ENCODE measurements at regions not wholly inside any gene's neighbourhood (a gene's known extent, or its start where the extent isn't known, plus 50 kb on each side); places are given as distances from the start of the nearest gene placed in this dataset.
"Not testable (repeated sequence)": the region's sequence is repeated elsewhere in the genome, so short reads cannot be mapped to it uniquely, and the experiment has no call there.

DNA sequence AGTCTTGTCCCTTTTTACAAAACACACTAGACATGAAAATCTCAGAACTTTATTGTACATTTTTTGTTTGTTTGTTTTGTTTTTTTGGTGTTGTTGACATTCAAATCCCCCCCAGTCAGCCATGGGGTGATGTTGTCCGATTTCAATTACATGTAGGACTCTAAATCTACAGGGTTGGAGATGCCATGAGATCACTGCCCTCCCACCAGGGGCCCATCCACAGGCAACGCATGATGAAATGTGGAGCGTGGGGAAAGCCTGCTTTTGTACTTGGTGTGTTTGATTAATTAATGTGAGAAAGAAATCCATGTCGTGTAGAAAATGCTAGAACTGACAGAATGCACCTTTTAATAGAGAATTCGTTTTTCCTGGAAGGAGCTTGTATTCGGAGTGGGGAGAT lies 93.2 kb downstream of the ZNF22 start:
- no peak overlapping the region for H3K4me3 ChIP-seq (ENCODE audit: control insufficient read depth in 1 of 7, extremely low read depth in 1 of 7, insufficient read depth in 4 of 7, low read depth in 2 of 7, low read length in 6 of 7)
- H3K4me1 ChIP-seq (ENCODE audit: control extremely low read depth in 1 of 4, control insufficient read depth in 4 of 4, insufficient read depth in 4 of 4, low read length in 3 of 4) = peaks cover 7 to 18% (median 13%) of the 10 kb centered on the region in 4 experiments
- DNase-seq = no peak
- WGBS (ENCODE audit: insufficient coverage) = 98% methylated on average over 5 of the region's 6 CpGs
- CTCF ChIA-PET = no interaction called here
- H3K36me3 ChIP-seq (ENCODE audit: control insufficient read depth in 4 of 4, insufficient read depth in 4 of 4, low read length in 3 of 4) = no peaks in the 10 kb centered on the region
- H3K27me3 ChIP-seq (replicated peaks in 2 of 5; ENCODE audit: control insufficient read depth in 4 of 5, insufficient read depth in 5 of 5, low read length in 4 of 5) = no peaks in the 10 kb centered on the region
- H3K9me3 ChIP-seq (ENCODE audit: control extremely low read depth in 1 of 5, control insufficient read depth in 4 of 5, insufficient read depth in 2 of 5, low read depth in 1 of 5, low read length in 4 of 5) = no peaks in the 10 kb centered on the region
- no peak overlapping the region for H3K27ac ChIP-seq (ENCODE audit: insufficient read depth in 1 of 2, low read depth in 1 of 2, low read length in 2 of 2, poor library complexity in 1 of 2, severe bottlenecking in 2 of 2)
- POLR2A ChIA-PET = no interaction called here

DNA sequence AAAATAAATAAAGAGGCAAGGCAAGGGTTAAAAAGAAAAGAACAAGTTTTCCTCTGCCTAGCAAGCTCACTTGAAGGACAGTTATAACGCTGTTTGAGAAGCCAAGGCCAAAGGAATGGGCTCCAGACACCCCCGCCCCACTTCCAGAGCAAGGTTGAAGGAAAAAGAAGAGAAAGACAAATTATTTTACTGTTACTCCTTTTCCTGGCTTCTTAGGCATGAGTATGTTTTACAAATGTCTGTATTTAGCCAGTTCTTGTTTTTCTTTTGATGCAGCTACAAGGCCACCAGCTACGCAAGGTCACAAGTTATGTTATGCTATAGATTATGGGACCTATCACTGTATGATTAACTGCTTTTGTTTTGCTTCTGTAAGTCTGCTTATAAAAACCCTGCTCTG lies 94.6 kb downstream of the ZNF22 start:
- Histone ChIP-seq H3K9me3 (ENCODE audit: control extremely low read depth in 1 of 5, control insufficient read depth in 4 of 5, insufficient read depth in 2 of 5, low read depth in 1 of 5, low read length in 4 of 5) (no peaks in the 10 kb centered on the region), H3K36me3 (ENCODE audit: control insufficient read depth in 4 of 4, insufficient read depth in 4 of 4, low read length in 3 of 4) (no peaks in the 10 kb centered on the region), H3K27ac (ENCODE audit: insufficient read depth in 1 of 2, low read depth in 1 of 2, low read length in 2 of 2, poor library complexity in 1 of 2, severe bottlenecking in 2 of 2) (no peak overlapping the region), H3K27me3 (replicated peaks in 2 of 5; ENCODE audit: control insufficient read depth in 4 of 5, insufficient read depth in 5 of 5, low read length in 4 of 5) (peaks cover 0 to 2% (median 0%) of the 10 kb centered on the region in 5 experiments), H3K4me3 (ENCODE audit: control insufficient read depth in 1 of 7, extremely low read depth in 1 of 7, insufficient read depth in 4 of 7, low read depth in 2 of 7, low read length in 6 of 7) (no peak overlapping the region), H3K4me1 (ENCODE audit: control extremely low read depth in 1 of 4, control insufficient read depth in 4 of 4, insufficient read depth in 4 of 4, low read length in 3 of 4) (peaks cover 7 to 18% (median 13%) of the 10 kb centered on the region in 4 experiments)
- CTCF ChIA-PET = no interaction called here
- no peak for DNase-seq
- WGBS (ENCODE audit: insufficient coverage) = 97% methylated on average over 3 of the region's 3 CpGs
- POLR2A ChIA-PET = no interaction called here

DNA sequence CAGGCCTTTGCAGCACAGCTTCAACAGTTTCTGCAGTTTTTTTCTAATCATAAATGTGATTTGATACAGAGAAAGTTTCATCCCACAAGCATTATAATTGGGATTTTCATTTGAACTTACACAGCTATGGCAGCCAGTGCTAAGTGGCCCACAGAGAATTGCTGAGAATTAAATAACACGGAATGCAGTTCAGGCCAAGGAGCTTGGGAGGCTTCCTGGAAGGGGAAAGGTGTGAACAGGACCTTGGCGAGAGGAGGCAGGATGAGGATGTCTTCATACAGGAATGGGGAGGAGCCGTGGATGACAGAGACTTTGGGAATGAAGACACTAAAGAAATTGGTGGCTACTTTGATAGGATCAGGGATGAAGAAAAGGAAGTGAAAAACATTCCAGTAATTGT lies 95.3 kb downstream of the ZNF22 start:
- ChIA-PET POLR2A (no interaction called here), CTCF (no interaction called here)
- H3K27me3 ChIP-seq (replicated peaks in 2 of 5; ENCODE audit: control insufficient read depth in 4 of 5, insufficient read depth in 5 of 5, low read length in 4 of 5) = peaks cover 0 to 6% (median under 1%) of the 10 kb centered on the region in 5 experiments
- peaks cover 4 to 15% (median 11%) of the 10 kb centered on the region in 4 experiments for H3K4me1 ChIP-seq (ENCODE audit: control extremely low read depth in 1 of 4, control insufficient read depth in 4 of 4, insufficient read depth in 4 of 4, low read length in 3 of 4)
- H3K4me3 ChIP-seq (ENCODE audit: control insufficient read depth in 1 of 7, extremely low read depth in 1 of 7, insufficient read depth in 4 of 7, low read depth in 2 of 7, low read length in 6 of 7) = no peak overlapping the region
- H3K9me3 ChIP-seq (ENCODE audit: control extremely low read depth in 1 of 5, control insufficient read depth in 4 of 5, insufficient read depth in 2 of 5, low read depth in 1 of 5, low read length in 4 of 5) = no peaks in the 10 kb centered on the region
- 98% methylated on average over 3 of the region's 3 CpGs for WGBS (ENCODE audit: insufficient coverage)
- no peak overlapping the region for H3K27ac ChIP-seq (ENCODE audit: insufficient read depth in 1 of 2, low read depth in 1 of 2, low read length in 2 of 2, poor library complexity in 1 of 2, severe bottlenecking in 2 of 2)
- no peaks in the 10 kb centered on the region for H3K36me3 ChIP-seq (ENCODE audit: control insufficient read depth in 4 of 4, insufficient read depth in 4 of 4, low read length in 3 of 4)
- no peak for DNase-seq

DNA sequence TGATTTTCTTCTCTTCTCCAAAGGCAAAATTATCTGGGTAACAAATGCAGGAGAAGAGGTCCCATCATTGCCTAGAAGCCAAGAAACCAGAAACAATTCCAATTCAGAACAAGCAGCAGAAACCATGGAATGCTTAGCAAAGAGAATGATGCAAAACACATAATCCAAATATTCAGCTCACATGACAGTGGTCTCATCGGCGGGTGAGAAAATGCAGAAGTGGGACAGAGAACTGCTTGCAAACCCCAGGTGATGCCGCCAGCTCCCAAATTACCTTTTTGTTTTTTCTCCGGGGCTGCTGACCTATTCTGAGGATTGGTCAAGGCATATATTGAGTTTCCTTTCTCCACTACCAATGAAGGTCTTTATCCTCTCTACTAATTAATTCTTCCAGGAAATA lies 99.7 kb downstream of the ZNF22 start:
- Histone ChIP-seq H3K27me3 (replicated peaks in 2 of 5; ENCODE audit: control insufficient read depth in 4 of 5, insufficient read depth in 5 of 5, low read length in 4 of 5) (peaks cover 0 to 11% (median 5%) of the 10 kb centered on the region in 5 experiments), H3K4me1 (ENCODE audit: control extremely low read depth in 1 of 4, control insufficient read depth in 4 of 4, insufficient read depth in 4 of 4, low read length in 3 of 4) (peaks cover 0 to 10% (median 2%) of the 10 kb centered on the region in 4 experiments), H3K9me3 (ENCODE audit: control extremely low read depth in 1 of 5, control insufficient read depth in 4 of 5, insufficient read depth in 2 of 5, low read depth in 1 of 5, low read length in 4 of 5) (no peaks in the 10 kb centered on the region), H3K36me3 (ENCODE audit: control insufficient read depth in 4 of 4, insufficient read depth in 4 of 4, low read length in 3 of 4) (no peaks in the 10 kb centered on the region), H3K4me3 (ENCODE audit: control insufficient read depth in 1 of 7, extremely low read depth in 1 of 7, insufficient read depth in 4 of 7, low read depth in 2 of 7, low read length in 6 of 7) (no peak overlapping the region), H3K27ac (ENCODE audit: insufficient read depth in 1 of 2, low read depth in 1 of 2, low read length in 2 of 2, poor library complexity in 1 of 2, severe bottlenecking in 2 of 2) (no peak overlapping the region)
- DNase-seq = peak in 2 of 3 donors; percentile 23 to 29
- WGBS (ENCODE audit: insufficient coverage) = 38% methylated on average over 2 of the region's 4 CpGs
- ChIA-PET CTCF (no interaction called here), POLR2A (no interaction called here)

GRCh38 chr10:45104674-45105073 lies 104.0 kb downstream of the ZNF22 start:
- Histone ChIP-seq H3K4me3 (ENCODE audit: control insufficient read depth in 1 of 7, extremely low read depth in 1 of 7, insufficient read depth in 4 of 7, low read depth in 2 of 7, low read length in 6 of 7) (no peak overlapping the region), H3K36me3 (ENCODE audit: control insufficient read depth in 4 of 4, insufficient read depth in 4 of 4, low read length in 3 of 4) (no peaks in the 10 kb centered on the region), H3K4me1 (ENCODE audit: control extremely low read depth in 1 of 4, control insufficient read depth in 4 of 4, insufficient read depth in 4 of 4, low read length in 3 of 4) (peaks cover 0 to 16% (median 2%) of the 10 kb centered on the region in 4 experiments), H3K9me3 (ENCODE audit: control extremely low read depth in 1 of 5, control insufficient read depth in 4 of 5, insufficient read depth in 2 of 5, low read depth in 1 of 5, low read length in 4 of 5) (no peaks in the 10 kb centered on the region), H3K27ac (ENCODE audit: insufficient read depth in 1 of 2, low read depth in 1 of 2, low read length in 2 of 2, poor library complexity in 1 of 2, severe bottlenecking in 2 of 2) (no peak overlapping the region), H3K27me3 (replicated peaks in 2 of 5; ENCODE audit: control insufficient read depth in 4 of 5, insufficient read depth in 5 of 5, low read length in 4 of 5) (peaks cover 0 to 11% (median 5%) of the 10 kb centered on the region in 5 experiments)
- CTCF ChIA-PET = interaction anchor here (0.6 kb wide), 1 partner anchor 17 kb away, joined by 3 read pairs; no protein-coding TSS in a partner anchor
- peak; percentile 8 to 53 (median 33) for DNase-seq
- POLR2A ChIA-PET = no interaction called here
- WGBS (ENCODE audit: insufficient coverage) = 0% methylated on average over 1 of the region's 4 CpGs

- H3K4me1 ChIP-seq (ENCODE audit: control extremely low read depth in 1 of 4, control insufficient read depth in 4 of 4, insufficient read depth in 4 of 4, low read length in 3 of 4) = peaks cover 0 to 16% (median 2%) of the 10 kb centered on the region in 4 experiments
- DNase-seq; H3K36me3 ChIP-seq (ENCODE audit: control insufficient read depth in 4 of 4, insufficient read depth in 4 of 4, low read length in 3 of 4); H3K9me3 ChIP-seq (ENCODE audit: control extremely low read depth in 1 of 5, control insufficient read depth in 4 of 5, insufficient read depth in 2 of 5, low read depth in 1 of 5, low read length in 4 of 5); H3K27ac ChIP-seq (ENCODE audit: insufficient read depth in 1 of 2, low read depth in 1 of 2, low read length in 2 of 2, poor library complexity in 1 of 2, severe bottlenecking in 2 of 2); POLR2A ChIA-PET; H3K4me3 ChIP-seq (ENCODE audit: control insufficient read depth in 1 of 7, extremely low read depth in 1 of 7, insufficient read depth in 4 of 7, low read depth in 2 of 7, low read length in 6 of 7); CTCF ChIA-PET: not testable (repeated sequence)
- WGBS (ENCODE audit: insufficient coverage) = 100% methylated on average over 3 of the region's 5 CpGs
- H3K27me3 ChIP-seq (replicated peaks in 2 of 5; ENCODE audit: control insufficient read depth in 4 of 5, insufficient read depth in 5 of 5, low read length in 4 of 5) = peaks cover 0 to 11% (median 5%) of the 10 kb centered on the region in 5 experiments
These were observed 104.6 kb downstream of the ZNF22 start for GRCh38 chr10:45105309-45105708.

DNA sequence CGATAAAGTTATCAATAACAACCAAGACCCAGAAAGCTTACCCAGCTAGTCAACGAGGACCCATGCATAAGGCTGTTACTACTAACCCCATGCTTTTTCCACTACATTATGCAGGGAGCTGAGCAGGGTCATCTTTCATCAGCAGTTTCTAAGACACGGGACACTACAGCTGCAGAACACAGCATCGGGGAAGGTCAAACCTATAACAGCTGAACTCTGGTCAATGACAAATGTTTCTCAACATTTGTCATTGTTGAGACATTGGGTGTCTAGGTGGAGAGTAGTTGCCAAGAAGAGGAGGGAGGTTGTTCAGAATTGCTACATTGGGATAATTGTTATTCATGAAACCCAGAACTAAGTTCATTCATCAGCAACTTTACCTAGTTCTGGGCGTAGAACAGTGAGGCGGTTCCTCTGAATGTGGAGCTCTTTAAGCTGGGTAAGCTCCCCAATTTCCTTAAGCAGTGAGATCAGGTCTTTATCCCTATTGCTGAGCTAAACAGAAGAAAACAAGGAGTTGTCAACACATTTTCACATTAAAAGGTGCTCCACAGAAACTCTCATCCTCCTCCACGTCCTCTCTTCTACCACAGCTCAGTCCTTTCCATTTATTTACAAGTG lies 105.6 kb downstream of the ZNF22 start:
- H3K27ac ChIP-seq (ENCODE audit: insufficient read depth in 1 of 2, low read depth in 1 of 2, low read length in 2 of 2, poor library complexity in 1 of 2, severe bottlenecking in 2 of 2) = no peak overlapping the region
- POLR2A ChIA-PET = interaction anchor here (0.6 kb wide), 1 partner anchor 16 kb away, joined by 3 read pairs; no protein-coding TSS in a partner anchor
- no peaks in the 10 kb centered on the region for H3K36me3 ChIP-seq (ENCODE audit: control insufficient read depth in 4 of 4, insufficient read depth in 4 of 4, low read length in 3 of 4)
- CTCF ChIA-PET = no interaction called here
- WGBS (ENCODE audit: insufficient coverage) = 70% methylated on average over 5 of the region's 7 CpGs
- peaks cover 0 to 16% (median 2%) of the 10 kb centered on the region in 4 experiments for H3K4me1 ChIP-seq (ENCODE audit: control extremely low read depth in 1 of 4, control insufficient read depth in 4 of 4, insufficient read depth in 4 of 4, low read length in 3 of 4)
- peaks cover 0 to 8% (median 3%) of the 10 kb centered on the region in 5 experiments for H3K27me3 ChIP-seq (replicated peaks in 2 of 5; ENCODE audit: control insufficient read depth in 4 of 5, insufficient read depth in 5 of 5, low read length in 4 of 5)
- H3K9me3 ChIP-seq (ENCODE audit: control extremely low read depth in 1 of 5, control insufficient read depth in 4 of 5, insufficient read depth in 2 of 5, low read depth in 1 of 5, low read length in 4 of 5) = no peaks in the 10 kb centered on the region
- DNase-seq = no peak
- no peak overlapping the region for H3K4me3 ChIP-seq (ENCODE audit: control insufficient read depth in 1 of 7, extremely low read depth in 1 of 7, insufficient read depth in 4 of 7, low read depth in 2 of 7, low read length in 6 of 7)

Measured in common myeloid progenitor, CD34-positive (primary cell).